ENCODE measurements at regions not wholly inside any gene's neighbourhood (a gene's known extent, or its start where the extent isn't known, plus 50 kb on each side); places are given as distances from the start of the nearest gene placed in this dataset.

GRCh38 chr2:65915273-65915672 lies 482.9 kb upstream of the SPRED2 start:
- H2AK5ac ChIP-seq (ENCODE audit: low read depth, low read length): no peak overlapping the region
- 94% methylated on average over 3 of the region's 3 CpGs; no CpG with 5 or more reads in 1 of the 2 experiments for WGBS, 2 experiments (ENCODE audit: extremely low coverage in 1 of 2, insufficient coverage in 1 of 2, insufficient read length in 1 of 2, insufficient replicate concordance in 2 of 2, low coverage in 1 of 2, low lambda C conversion rate in 2 of 2, missing lambda C conversion rate in 1 of 2)
- H2AFZ ChIP-seq (ENCODE audit: low read length): no peak overlapping the region
- H4K8ac ChIP-seq (ENCODE audit: extremely low read depth, insufficient read depth, low read length): no peak overlapping the region
- no peaks in the 10 kb centered on the region for H4K20me1 ChIP-seq (replicated peaks in 1 of 2; ENCODE audit: control insufficient read depth in 1 of 2, insufficient read depth in 2 of 2, low read length in 2 of 2)
- H3K9me3 ChIP-seq (ENCODE audit: insufficient read depth in 2 of 2, low read depth in 1 of 2, low read length in 1 of 2): no peaks in the 10 kb centered on the region
- no peaks in the 10 kb centered on the region for H3K23me2 ChIP-seq (ENCODE audit: low read depth, low read length)
- no peak overlapping the region for H2BK5ac ChIP-seq (ENCODE audit: low read depth, low read length)
- H3K4me1 ChIP-seq (replicated peaks in 1 of 4; ENCODE audit: control insufficient read depth in 3 of 4, insufficient read depth in 4 of 4, low read length in 3 of 4): peaks cover 0 to 2% (median 0%) of the 10 kb centered on the region in 4 experiments; a peak in 1 of 7 replicates
- no peak overlapping the region for H3K9ac ChIP-seq (replicated peaks in 1 of 4; ENCODE audit: extremely low read depth in 1 of 4, low read depth in 3 of 4, low read length in 3 of 4)
- no peak overlapping the region for H4K91ac ChIP-seq (replicated peaks; ENCODE audit: insufficient read length, low read length)
- no peaks in the 10 kb centered on the region for H3K79me1 ChIP-seq (ENCODE audit: low read depth, low read length)
- no peak overlapping the region for H2BK20ac ChIP-seq (ENCODE audit: low read length)
- H2BK15ac ChIP-seq (ENCODE audit: low read length): no peak overlapping the region
- no peak overlapping the region for H3K4ac ChIP-seq (replicated peaks; ENCODE audit: insufficient read length, low read depth, low read length)
- no peaks in the 10 kb centered on the region for H3K79me2 ChIP-seq (ENCODE audit: control insufficient read depth in 1 of 2, insufficient read depth in 2 of 2, low read length in 2 of 2)
- H3K27me3 ChIP-seq (replicated peaks in 1 of 4; ENCODE audit: control insufficient read depth in 3 of 4, extremely low read depth in 1 of 4, insufficient read depth in 3 of 4, low read length in 3 of 4): no peaks in the 10 kb centered on the region
- H3K18ac ChIP-seq (ENCODE audit: extremely low read depth, low read length): no peak overlapping the region
- no peak overlapping the region for H2BK12ac ChIP-seq (ENCODE audit: low read depth, low read length)
- H3K36me3 ChIP-seq (ENCODE audit: control insufficient read depth in 2 of 4, insufficient read depth in 4 of 4, low read length in 3 of 4): no peaks in the 10 kb centered on the region
- FAIRE-seq (no peak), DNase-seq (ENCODE audit: low read depth in 1 of 2, low spot score in 2 of 2) (no peak)
- H2BK120ac ChIP-seq (replicated peaks; ENCODE audit: low read depth, low read length): no peak overlapping the region
- H3K4me2 ChIP-seq (ENCODE audit: insufficient read depth in 1 of 2, low read depth in 2 of 2, low read length in 2 of 2): no peak overlapping the region
- H4K5ac ChIP-seq (ENCODE audit: insufficient read length, low read depth, low read length): no peak overlapping the region
- H3K14ac ChIP-seq (ENCODE audit: insufficient read length): no peak overlapping the region
- CTCF ChIA-PET (ENCODE audit: partially characterized antibody): interaction anchor here (0.8 to 1.5 kb wide), 4 partner anchors 14 to 1819 kb away, joined by 3 read pairs; no protein-coding TSS in a partner anchor
- POLR2A ChIA-PET (ENCODE audit: partially characterized antibody): no interaction called here
- H3K56ac ChIP-seq (replicated peaks; ENCODE audit: insufficient read length, low read depth, low read length): no peak overlapping the region
- H3K4me3 ChIP-seq (ENCODE audit: extremely low read depth in 1 of 4, insufficient read depth in 2 of 4, low read depth in 3 of 4, low read length in 4 of 4): no peak overlapping the region
- no peak overlapping the region for H3K27ac ChIP-seq (ENCODE audit: low read depth, low read length)
- no peak overlapping the region for H3K23ac ChIP-seq (ENCODE audit: insufficient read length)
- TF ChIP-seq, protein P1, sequence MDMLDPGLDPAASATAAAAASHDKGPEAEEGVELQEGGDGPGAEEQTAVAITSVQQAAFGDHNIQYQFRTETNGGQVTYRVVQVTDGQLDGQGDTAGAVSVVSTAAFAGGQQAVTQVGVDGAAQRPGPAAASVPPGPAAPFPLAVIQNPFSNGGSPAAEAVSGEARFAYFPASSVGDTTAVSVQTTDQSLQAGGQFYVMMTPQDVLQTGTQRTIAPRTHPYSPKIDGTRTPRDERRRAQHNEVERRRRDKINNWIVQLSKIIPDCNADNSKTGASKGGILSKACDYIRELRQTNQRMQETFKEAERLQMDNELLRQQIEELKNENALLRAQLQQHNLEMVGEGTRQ (IDR thresholded peaks at IDR 0.05; ENCODE audit: low read length): no peak
- no peak for TF ChIP-seq POU5F1 (IDR thresholded peaks at IDR 0.05; ENCODE audit: low read depth, low read length)
- TF ChIP-seq CBX5 (IDR thresholded peaks at IDR 0.05; ENCODE audit: low read depth, low read length): no peak
- no peak for TF ChIP-seq FOSL1 (IDR thresholded peaks at IDR 0.05; ENCODE audit: insufficient read depth, low read depth, low read length)
- TF ChIP-seq TAF1 (IDR thresholded peaks at IDR 0.05; ENCODE audit: low read depth, low read length): no peak
- no peak for TF ChIP-seq EZH2 (IDR thresholded peaks at IDR 0.05; ENCODE audit: low read depth, low read length, severe bottlenecking)
- no peak for TF ChIP-seq RFX5 (IDR thresholded peaks at IDR 0.05; ENCODE audit: borderline replicate concordance, low read depth, low read length)
- no peak for TF ChIP-seq CTCF (IDR thresholded peaks at IDR 0.05; ENCODE audit: control extremely low read depth in 1 of 3, insufficient read depth in 1 of 3, low read depth in 1 of 3, low read length in 3 of 3)
- no peak for TF ChIP-seq ZNF274 (IDR thresholded peaks at IDR 0.05; ENCODE audit: borderline replicate concordance, extremely low read depth, low read length)
- no peak for TF ChIP-seq PHF8 (conservative IDR thresholded peaks at IDR 0.05; ENCODE audit: low read depth, low read length)
- TF ChIP-seq SUZ12 (IDR thresholded peaks at IDR 0.05; ENCODE audit: low read length): no peak
